ENCODE measurements at regions not wholly inside any gene's neighbourhood (a gene's known extent, or its start where the extent isn't known, plus 50 kb on each side); places are given as distances from the start of the nearest gene placed in this dataset.

DNA sequence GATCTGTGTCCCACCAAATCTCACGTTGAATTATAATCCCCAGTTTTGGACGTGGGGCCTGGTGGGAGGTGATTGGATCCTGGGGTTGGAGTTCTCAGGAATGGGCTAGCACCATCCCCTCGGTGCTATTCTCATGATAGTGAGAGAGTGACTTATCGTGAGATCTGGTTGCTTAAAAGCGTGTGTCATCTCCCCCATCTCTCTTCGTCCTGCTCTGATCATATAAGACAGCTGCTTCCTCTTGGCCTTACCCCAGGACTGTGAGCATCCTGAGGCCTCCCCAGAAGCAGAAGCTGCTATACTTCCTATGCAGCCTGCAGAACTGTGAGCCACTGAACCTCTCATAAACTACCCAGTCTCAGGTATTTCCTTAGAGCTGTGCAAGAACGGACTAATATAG, 163.7 kb upstream of the NDUFV2 start:
- TF ChIP-seq CTCF (IDR thresholded peaks at IDR 0.05; ENCODE audit: low read depth, low read length, poor library complexity, severe bottlenecking) (no peak), EZH2phosphoT487 (IDR thresholded peaks at IDR 0.05; ENCODE audit: borderline replicate concordance, low read length) (no peak)
